ENCODE measurements at regions not wholly inside any gene's neighbourhood (a gene's known extent, or its start where the extent isn't known, plus 50 kb on each side); places are given as distances from the start of the nearest gene placed in this dataset.

DNA sequence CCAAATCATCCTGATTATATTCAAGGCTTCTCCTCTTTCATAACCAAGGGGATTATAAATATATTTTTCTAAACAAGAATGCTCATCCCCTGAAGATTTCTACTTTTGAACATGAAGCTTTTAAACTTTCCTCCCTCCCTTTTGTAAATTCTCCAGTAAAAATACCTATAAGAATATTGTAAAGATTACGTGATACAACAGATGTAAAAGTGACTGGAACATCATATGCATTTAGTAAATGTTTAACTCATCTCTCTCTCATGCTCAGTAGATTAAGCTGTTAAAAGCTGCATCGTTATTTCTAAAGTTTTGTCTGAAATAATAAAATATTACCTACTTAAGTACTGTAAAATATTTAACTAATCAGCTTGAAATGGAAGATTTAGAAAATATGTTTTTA lies 281.1 kb downstream of the SPRY2 start:
- no peak for TF ChIP-seq POLR2A (IDR thresholded peaks at IDR 0.05)
- TF ChIP-seq, protein P1, sequence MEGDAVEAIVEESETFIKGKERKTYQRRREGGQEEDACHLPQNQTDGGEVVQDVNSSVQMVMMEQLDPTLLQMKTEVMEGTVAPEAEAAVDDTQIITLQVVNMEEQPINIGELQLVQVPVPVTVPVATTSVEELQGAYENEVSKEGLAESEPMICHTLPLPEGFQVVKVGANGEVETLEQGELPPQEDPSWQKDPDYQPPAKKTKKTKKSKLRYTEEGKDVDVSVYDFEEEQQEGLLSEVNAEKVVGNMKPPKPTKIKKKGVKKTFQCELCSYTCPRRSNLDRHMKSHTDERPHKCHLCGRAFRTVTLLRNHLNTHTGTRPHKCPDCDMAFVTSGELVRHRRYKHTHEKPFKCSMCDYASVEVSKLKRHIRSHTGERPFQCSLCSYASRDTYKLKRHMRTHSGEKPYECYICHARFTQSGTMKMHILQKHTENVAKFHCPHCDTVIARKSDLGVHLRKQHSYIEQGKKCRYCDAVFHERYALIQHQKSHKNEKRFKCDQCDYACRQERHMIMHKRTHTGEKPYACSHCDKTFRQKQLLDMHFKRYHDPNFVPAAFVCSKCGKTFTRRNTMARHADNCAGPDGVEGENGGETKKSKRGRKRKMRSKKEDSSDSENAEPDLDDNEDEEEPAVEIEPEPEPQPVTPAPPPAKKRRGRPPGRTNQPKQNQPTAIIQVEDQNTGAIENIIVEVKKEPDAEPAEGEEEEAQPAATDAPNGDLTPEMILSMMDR (IDR thresholded peaks at IDR 0.05) = no peak
